IMR-90 (cell line): ENCODE measurements at regions not wholly inside any gene's neighbourhood (a gene's known extent, or its start where the extent isn't known, plus 50 kb on each side); places are given as distances from the start of the nearest gene placed in this dataset.

ENCODE experiments used
- ATAC-seq: fragments of 200-7000 bp; cut with Tn5 transposase; 2 replicates; pipeline ENCODE4 v1.9.1; 2020; ENCODE audit warnings: low read depth, mild to moderate bottlenecking, moderate library complexity
- BruUV-seq: library from RNA; stranded (reverse); fragments of 400-500 nt; replicated peaks from 2 replicates; lab custom pipeline; 2021; lab: Mats Ljungman, UMichigan
- CTCF ChIA-PET: fragments of 300-600 bp; formaldehyde crosslinking; extraction: SDS; loops from one replicate; lab custom pipeline; 2021; ENCODE audit warnings: antibody characterized with exemption; lab: Yijun Ruan, JAX
- POLR2A ChIA-PET: fragments of 300-600 bp; sonication (Branson Sonifier 250); formaldehyde crosslinking; loops from one replicate; lab custom pipeline; 2022; ENCODE audit warnings: antibody characterized with exemption; ENCODE audit not compliant: unreplicated experiment; lab: Charles Lee
- DNase-seq: peaks from one replicate; pipeline ENCODE4 v3.0.0; 2013
- H2AFZ ChIP-seq: replicated peaks from 2 replicates; pipeline ENCODE3; 2013; ENCODE audit warnings: low read length, mild to moderate bottlenecking; ENCODE audit not compliant: poor library complexity
- H2AK5ac ChIP-seq: 2 replicates; pipeline ENCODE4 v1.6.1; 2013; ENCODE audit warnings: low read depth, low read length, inconsistent platforms
- H2AK9ac ChIP-seq: replicated peaks from 2 replicates; pipeline ENCODE3; 2013; ENCODE audit warnings: mild to moderate bottlenecking, low read depth, low read length, moderate library complexity; ENCODE audit not compliant: poor library complexity
- H2BK120ac ChIP-seq: 2 replicates; pipeline ENCODE4 v1.6.1; 2013; ENCODE audit warnings: low read depth, low read length, inconsistent platforms
- H2BK15ac ChIP-seq: 3 replicates; pipeline ENCODE4 v1.6.1; 2013; ENCODE audit warnings: low read depth, low read length, inconsistent platforms
- H2BK20ac ChIP-seq: 2 replicates; pipeline ENCODE4 v1.6.1; 2013; ENCODE audit warnings: low read depth, mild to moderate bottlenecking, inconsistent platforms, low read length, moderate library complexity
- H2BK5ac ChIP-seq: 2 replicates; pipeline ENCODE4 v1.6.1; 2013; ENCODE audit warnings: mild to moderate bottlenecking, low read depth, low read length, inconsistent platforms; ENCODE audit not compliant: poor library complexity, severe bottlenecking
- H3K14ac ChIP-seq: replicated peaks from 2 replicates; pipeline ENCODE4 v1.6.1; 2013; ENCODE audit warnings: low read depth, low read length, inconsistent platforms
- H3K18ac ChIP-seq: 2 replicates; pipeline ENCODE4 v1.6.1; 2013; ENCODE audit warnings: low read depth, low read length, control low read depth
- H3K23ac ChIP-seq: 2 replicates; pipeline ENCODE4 v1.6.1; 2013; ENCODE audit warnings: low read depth, low read length, inconsistent platforms
- H3K27ac ChIP-seq: 2 replicates; pipeline ENCODE4 v1.5.1; 2013; ENCODE audit warnings: mild to moderate bottlenecking, control low read depth, low read length; ENCODE audit not compliant: insufficient read depth
- H3K27me3 ChIP-seq: 2 replicates; pipeline ENCODE4 v1.6.1; 2013; ENCODE audit warnings: low read length; ENCODE audit not compliant: control insufficient read depth, insufficient read depth
- H3K36me3 ChIP-seq: 2 replicates; pipeline ENCODE4 v1.6.1; 2013; ENCODE audit warnings: low read length, mixed read lengths; ENCODE audit not compliant: control insufficient read depth, insufficient read depth
- H3K4ac ChIP-seq: 2 replicates; pipeline ENCODE4 v1.6.1; 2013; ENCODE audit warnings: low read depth, low read length, inconsistent platforms
- H3K4me1 ChIP-seq: 2 replicates; pipeline ENCODE4 v1.6.1; 2013; ENCODE audit warnings: low read length, mixed read lengths; ENCODE audit not compliant: control insufficient read depth, insufficient read depth
- H3K4me2 ChIP-seq: 2 replicates; pipeline ENCODE4 v1.6.1; 2013; ENCODE audit warnings: low read depth, mild to moderate bottlenecking, control low read depth, low read length, moderate library complexity
- H3K4me3 ChIP-seq: 2 replicates; pipeline ENCODE4 v1.5.1; 2013; ENCODE audit warnings: low read depth, mild to moderate bottlenecking, control low read depth, low read length, moderate library complexity; ENCODE audit not compliant: insufficient read depth
- H3K56ac ChIP-seq: 2 replicates; pipeline ENCODE4 v1.6.1; 2013; ENCODE audit warnings: low read length, inconsistent platforms; ENCODE audit not compliant: insufficient read depth; ENCODE audit errors: extremely low read depth
- H3K79me1 ChIP-seq, 2 experiments: 2 replicates each; pipeline ENCODE4 v1.6.1; 2013; ENCODE audit warnings: low read length in 2 of 2, inconsistent platforms in 1 of 2, low read depth in 1 of 2
- H3K9ac ChIP-seq: 2 replicates; pipeline ENCODE4 v1.6.1; 2013; ENCODE audit warnings: low read depth, low read length, control low read depth
- H3K9me1 ChIP-seq: 2 replicates; pipeline ENCODE4 v1.6.1; 2013; ENCODE audit warnings: low read length, inconsistent platforms; ENCODE audit not compliant: insufficient read depth
- H3K9me3 ChIP-seq: 2 replicates; pipeline ENCODE4 v1.6.1; 2013; ENCODE audit warnings: low read length; ENCODE audit not compliant: control insufficient read depth, insufficient read depth
- H4K20me1 ChIP-seq: 2 replicates; pipeline ENCODE4 v1.6.1; 2013; ENCODE audit warnings: low read length, inconsistent platforms; ENCODE audit not compliant: insufficient read depth
- H4K5ac ChIP-seq: 2 replicates; pipeline ENCODE4 v1.6.1; 2013; ENCODE audit warnings: mild to moderate bottlenecking, low read depth, low read length, control low read depth
- H4K8ac ChIP-seq, 2 experiments: 2 replicates each; pipeline ENCODE4 v1.6.1; 2013; ENCODE audit warnings: low read depth in 2 of 2, low read length in 2 of 2, control low read depth in 1 of 2, inconsistent platforms in 1 of 2
- H4K91ac ChIP-seq: 2 replicates; pipeline ENCODE4 v1.6.1; 2013; ENCODE audit warnings: low read depth, low read length, inconsistent platforms; ENCODE audit not compliant: insufficient read depth
- CEBPB ChIP-seq: IDR thresholded peaks from 2 replicates; pipeline ENCODE4 v1.6.1; 2012; ENCODE audit warnings: low read depth, low read length, improper control_type of control experiment
- CHD1 ChIP-seq: IDR thresholded peaks from 2 replicates; pipeline ENCODE4 v1.6.1; 2012; ENCODE audit warnings: low read depth, low read length, improper control_type of control experiment
- ELK1 ChIP-seq: fragments of 150-350 bp; IDR thresholded peaks from 2 replicates; pipeline ENCODE4 v1.6.1; 2016; ENCODE audit warnings: low read depth, mild to moderate bottlenecking, low read length, moderate library complexity, borderline replicate concordance
- MAFK ChIP-seq: IDR thresholded peaks from 2 replicates; pipeline ENCODE4 v1.6.1; 2012; ENCODE audit warnings: low read depth, low read length, improper control_type of control experiment
- MAZ ChIP-seq: IDR thresholded peaks from 2 replicates; pipeline ENCODE4 v1.6.1; 2012; ENCODE audit warnings: low read depth, mild to moderate bottlenecking, low read length, improper control_type of control experiment, moderate library complexity, borderline replicate concordance
- MXI1 ChIP-seq: IDR thresholded peaks from 2 replicates; pipeline ENCODE4 v1.6.1; 2012; ENCODE audit warnings: low read depth, mild to moderate bottlenecking, low read length, moderate library complexity, borderline replicate concordance
- NFE2L2 ChIP-seq: fragments of 150-350 bp; IDR thresholded peaks from 2 replicates; pipeline ENCODE4 v1.6.1; 2016; ENCODE audit warnings: low read depth, mild to moderate bottlenecking, low read length
- POLR2A ChIP-seq: IDR thresholded peaks from 2 replicates; pipeline ENCODE4 v1.6.1; 2012; ENCODE audit warnings: mild to moderate bottlenecking, low read depth, low read length
- RCOR1 ChIP-seq: IDR thresholded peaks from 2 replicates; pipeline ENCODE4 v1.6.1; 2012; ENCODE audit warnings: mild to moderate bottlenecking, low read length, improper control_type of control experiment; ENCODE audit not compliant: insufficient replicate concordance
- WGBS, 2 experiments: methylation state at CpG; one replicate each; pipeline versions ENCODE4 v1.1.5 to v1.1.7; 2013; ENCODE audit warnings: missing lambda C conversion rate in 2 of 2; ENCODE audit not compliant: insufficient read length in 1 of 2; ENCODE audit errors: extremely low coverage in 2 of 2; 5-methylcytosine and 5-hydroxymethylcytosine counted together
- dilution Hi-C: fragments of 300-500 bp; cut with HindIII; formaldehyde crosslinking; loops from one replicate; pipeline ENCODE4 v1.14.3; 2018; ENCODE audit warnings: low sequenced_read_pairs; ENCODE audit not compliant: unreplicated experiment
- in situ Hi-C: fragments of 300-500 bp; cut with MboI; formaldehyde crosslinking; loops from 3 replicates; pipeline ENCODE4 v1.14.3; 2019; ENCODE audit warnings: low sequenced_read_pairs, inconsistent platforms, mixed read lengths
- intact Hi-C: fragments of 100-400 bp; cut with micrococcal nuclease; formaldehyde crosslinking; loops from 2 replicates; pipeline ENCODE4 v1.10.0; 2022

DNA sequence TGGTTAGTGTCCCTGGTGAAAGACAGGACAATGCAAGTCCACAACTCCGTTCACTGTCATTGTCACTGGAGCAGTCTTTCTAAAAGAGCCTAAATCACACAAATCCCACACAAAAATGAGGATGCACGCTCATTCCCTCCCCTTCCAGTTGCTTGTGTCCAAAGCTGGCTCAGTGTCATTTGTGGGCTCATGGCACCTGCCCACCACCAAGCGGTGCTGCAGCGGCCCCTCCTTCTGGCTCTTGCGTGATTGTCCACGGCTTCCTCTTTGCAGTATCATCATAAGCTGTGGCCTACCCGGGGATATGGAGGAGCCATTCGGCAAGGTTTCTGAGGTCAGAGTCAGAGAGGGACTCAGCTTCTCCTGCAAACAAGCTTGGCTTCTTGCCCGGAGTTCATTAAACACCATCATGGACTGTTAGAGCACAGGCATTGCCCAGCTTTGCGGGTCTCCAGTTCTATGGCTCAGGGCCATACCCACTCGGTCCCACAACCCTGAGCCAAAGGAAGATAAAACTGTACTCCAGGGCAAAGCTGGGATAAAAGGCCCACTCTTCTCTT, 179.4 kb upstream of the AGAP1 start:
- Histone ChIP-seq H4K8ac (no peak overlapping the region), H3K36me3 (no peaks in the 10 kb centered on the region), H2AK9ac (no peak overlapping the region), H3K4me3 (no peak overlapping the region), H3K23ac (no peak overlapping the region), H3K4me2 (no peak overlapping the region), H3K4ac (no peak overlapping the region), H3K14ac (no peak overlapping the region), H2AK5ac (no peak overlapping the region), H3K9me3 (0 out of 2 replicates have a peak, but pooled peaks cover 3% of the 10 kb centered on the region), H4K20me1 (no peaks in the 10 kb centered on the region), H2BK5ac (no peak overlapping the region), H4K5ac (no peak overlapping the region), H3K56ac (no peak overlapping the region), H3K27me3 (peaks cover 4% of the 10 kb centered on the region), H3K79me1 (no peaks in the 10 kb centered on the region), H2AFZ (no peak overlapping the region), H2BK15ac (no peak overlapping the region), H4K91ac (no peak overlapping the region), H2BK120ac (no peak overlapping the region), H3K27ac (no peak overlapping the region), H2BK20ac (no peak overlapping the region), H3K9me1 (no peaks in the 10 kb centered on the region), H3K4me1 (no peaks in the 10 kb centered on the region), H3K18ac (no peak overlapping the region), H3K9ac (no peak overlapping the region)
- dilution Hi-C loops: no loop called here
- no peak for ATAC-seq
- DNase-seq: no peak
- no peak for TF ChIP-seq MAFK
- TF ChIP-seq CHD1: no peak
- no peak for TF ChIP-seq POLR2A
- no peak for TF ChIP-seq NFE2L2
- TF ChIP-seq MXI1: no peak
- no peak for TF ChIP-seq RCOR1
- TF ChIP-seq MAZ: no peak
- TF ChIP-seq ELK1: no peak
- no peak for TF ChIP-seq CEBPB
- in situ Hi-C loops: no loop called here
- WGBS, 2 experiments: 100% methylated on average over 1 of the region's 11 CpGs; no CpG with 5 or more reads in 1 of the 2 experiments
- intact Hi-C loops: no loop called here
- BruUV-seq: no TSS peak
- POLR2A ChIA-PET: no interaction called here
- CTCF ChIA-PET: no interaction called here
